HG03571 (cell line): ENCODE measurements at regions not wholly inside any gene's neighbourhood (a gene's known extent, or its start where the extent isn't known, plus 50 kb on each side); places are given as distances from the start of the nearest gene placed in this dataset.

ENCODE experiments used
- ATAC-seq: cut with Tn5 transposase; IDR thresholded peaks from one replicate; pipeline ENCODE4 v1.9.1; 2021; ENCODE audit not compliant: unreplicated experiment

DNA sequence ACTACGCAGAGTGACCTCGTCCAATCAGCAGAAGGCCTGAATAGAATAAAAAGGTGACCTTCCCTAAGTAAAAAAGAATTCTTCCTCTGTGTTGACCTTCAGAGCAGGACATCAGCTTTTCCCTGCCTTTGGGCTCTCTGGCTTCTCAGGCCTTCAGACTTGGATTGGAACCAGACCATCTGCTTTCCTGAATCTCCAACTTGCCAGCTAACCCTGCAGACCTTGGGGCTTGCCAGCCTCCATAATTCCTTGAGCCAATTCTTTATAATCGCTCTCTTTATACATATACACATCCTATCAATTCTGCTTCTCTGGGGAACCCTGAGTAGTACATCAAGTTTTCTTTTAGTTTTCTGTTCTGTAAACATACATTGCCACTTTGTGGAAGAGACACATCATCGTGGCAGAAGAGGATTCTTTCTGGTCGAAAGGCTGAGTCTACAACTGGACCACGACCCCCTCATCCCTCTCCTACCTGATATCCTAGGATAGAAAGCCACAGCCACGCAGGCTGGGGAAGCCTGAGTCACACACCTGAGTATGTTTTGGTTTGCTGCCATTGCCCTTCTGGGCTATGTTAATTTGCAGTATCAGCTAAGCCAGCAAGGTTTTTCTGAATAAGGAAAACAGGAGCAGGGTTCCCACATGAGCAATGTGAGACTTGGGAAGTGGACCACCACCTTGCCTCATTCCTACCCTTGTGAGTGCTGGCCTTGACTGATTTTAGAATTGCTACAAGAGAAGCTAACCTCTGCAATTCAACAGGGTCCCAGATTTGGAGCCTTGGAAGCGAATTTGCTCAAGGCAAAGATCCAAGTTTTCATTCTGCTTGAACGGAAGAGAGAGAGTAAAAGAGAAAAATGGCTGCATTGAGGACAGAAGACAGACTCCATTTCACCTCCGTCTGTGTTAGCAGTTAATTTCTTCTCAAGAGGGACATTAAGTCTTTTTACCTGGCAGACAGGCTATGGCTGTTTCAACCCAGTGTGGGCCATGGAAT, 445.2 kb upstream of the FZD8 start:
- no peak for ATAC-seq

GRCh38 chr10:36075196-36075595, 433.1 kb upstream of the FZD8 start:
- no peak for ATAC-seq

- ATAC-seq, result no peak
These were observed 431.8 kb upstream of the FZD8 start for GRCh38 chr10:36073796-36074345.

GRCh38 chr10:36068542-36068941, 426.4 kb upstream of the FZD8 start:
- no peak for ATAC-seq

DNA sequence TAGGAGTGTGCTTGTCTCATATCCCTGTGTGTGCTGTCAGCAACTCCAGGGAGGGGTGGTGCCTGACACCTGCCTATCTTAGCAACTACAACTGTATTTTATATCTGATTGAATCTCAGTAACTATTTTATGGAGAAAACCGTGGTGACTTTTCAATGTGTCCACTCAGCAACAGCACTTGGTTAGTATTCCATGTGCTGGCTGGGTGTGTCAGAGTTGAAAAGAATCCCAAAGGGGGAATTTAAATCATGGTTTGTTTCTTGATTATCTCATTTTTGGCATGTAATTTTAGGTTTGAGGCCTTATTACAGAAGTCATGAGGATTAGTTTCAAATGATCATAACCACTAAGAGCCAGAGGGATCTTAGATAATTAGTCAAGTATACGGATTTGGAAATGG, 425.7 kb upstream of the FZD8 start:
- no peak for ATAC-seq

DNA sequence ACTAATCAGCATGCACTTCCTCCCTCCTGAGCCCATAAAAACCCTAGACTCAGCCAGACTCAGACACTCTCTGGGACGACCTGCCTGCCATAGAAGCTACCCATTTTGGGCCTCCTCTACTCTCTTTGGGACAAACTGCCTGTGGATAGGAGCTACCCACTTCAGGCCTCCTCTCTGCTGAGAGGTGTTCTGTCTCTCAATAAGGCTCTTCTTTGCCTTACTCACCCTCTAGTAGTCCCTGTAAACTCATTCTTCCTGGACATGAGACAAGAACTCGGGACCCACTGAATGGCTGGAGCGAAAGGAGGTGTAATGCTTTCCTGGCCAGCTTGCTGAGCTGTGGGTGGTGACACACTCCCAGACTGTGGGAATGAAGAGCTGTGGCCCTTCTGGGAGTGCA, 424.8 kb upstream of the FZD8 start:
- ATAC-seq, result no peak

GRCh38 chr10:36066102-36066501, 424.0 kb upstream of the FZD8 start:
- no peak for ATAC-seq

DNA sequence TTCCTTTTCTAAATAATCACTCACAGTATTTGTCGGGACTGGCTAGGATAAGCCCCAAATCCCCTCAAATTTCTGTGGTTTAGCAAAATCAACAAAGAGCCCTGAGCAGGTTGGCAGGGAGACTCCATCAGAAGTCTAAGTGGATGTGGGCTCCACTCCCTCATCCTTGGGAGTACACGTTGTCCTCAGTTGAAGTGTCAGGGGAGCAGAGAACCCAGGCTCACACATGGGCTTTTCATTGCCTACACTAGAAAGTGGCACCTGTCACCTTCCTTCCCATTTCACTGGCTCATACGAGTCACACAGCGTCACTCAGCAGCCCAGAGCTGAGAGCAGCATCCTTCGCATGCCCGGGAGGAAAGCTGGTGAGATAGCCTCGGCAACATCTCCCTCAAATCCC, 421.3 kb upstream of the FZD8 start:
- ATAC-seq, result no peak

DNA sequence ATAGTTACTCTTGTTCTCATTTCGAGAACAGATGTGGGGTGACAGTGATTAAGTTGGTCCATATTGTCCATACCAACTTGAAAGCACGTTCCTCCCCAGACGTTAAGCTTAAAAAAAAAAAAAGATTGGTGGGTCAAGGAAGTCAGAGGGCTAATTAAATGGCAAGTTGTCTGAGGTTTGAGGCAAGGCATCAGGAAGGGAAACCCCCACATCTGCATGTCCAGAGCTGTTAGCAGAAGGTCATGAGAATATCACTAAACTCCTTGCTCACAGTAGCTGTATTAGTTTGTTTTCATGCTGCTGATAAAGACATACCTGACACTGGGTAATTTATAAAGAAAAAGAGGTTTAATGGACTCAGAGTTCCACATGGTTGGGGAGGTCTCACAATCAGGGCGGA, 415.6 kb upstream of the FZD8 start:
- ATAC-seq, result no peak

GRCh38 chr10:36057180-36057579, 415.1 kb upstream of the FZD8 start:
- ATAC-seq, result no peak

- no peak for ATAC-seq
These were observed 411.7 kb upstream of the FZD8 start for GRCh38 chr10:36053775-36054174.

GRCh38 chr10:36053271-36053670, 411.2 kb upstream of the FZD8 start:
- no peak for ATAC-seq

- ATAC-seq, result no peak
These were observed 409.4 kb upstream of the FZD8 start for GRCh38 chr10:36051500-36051991.

DNA sequence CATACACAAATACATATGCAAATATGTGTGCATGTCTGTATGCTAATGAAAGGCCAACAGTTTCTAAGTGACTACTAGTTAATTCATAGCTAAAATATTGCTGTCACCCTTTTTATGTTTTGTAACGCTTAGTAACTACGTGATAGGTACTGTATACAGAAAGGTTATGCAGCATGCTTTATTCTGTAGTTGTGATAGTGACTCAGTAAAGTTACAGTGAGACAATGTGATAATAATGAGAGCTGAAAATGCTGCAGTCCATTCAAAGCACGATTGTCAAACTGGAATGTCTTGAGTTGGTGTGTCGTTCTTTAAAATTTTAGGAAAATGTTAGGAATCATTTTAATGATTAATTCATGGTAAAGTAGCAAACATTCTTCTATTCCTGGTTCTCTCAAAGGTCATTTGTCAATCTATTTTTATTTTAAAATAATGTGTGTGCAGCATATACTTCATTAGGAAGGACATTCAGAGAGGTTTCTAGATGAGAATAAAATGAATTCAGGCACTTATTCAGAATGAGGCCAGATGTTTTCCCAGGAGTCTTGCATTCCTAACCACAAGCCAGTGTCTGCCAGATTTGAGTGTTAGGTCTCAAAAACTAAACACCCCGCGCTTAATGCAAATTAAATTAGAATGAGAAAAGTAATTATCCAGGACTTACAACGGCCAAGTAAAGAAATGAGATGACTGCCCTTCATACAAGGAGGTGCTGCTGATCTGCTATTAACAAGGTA, 408.8 kb upstream of the FZD8 start:
- ATAC-seq, result no peak

DNA sequence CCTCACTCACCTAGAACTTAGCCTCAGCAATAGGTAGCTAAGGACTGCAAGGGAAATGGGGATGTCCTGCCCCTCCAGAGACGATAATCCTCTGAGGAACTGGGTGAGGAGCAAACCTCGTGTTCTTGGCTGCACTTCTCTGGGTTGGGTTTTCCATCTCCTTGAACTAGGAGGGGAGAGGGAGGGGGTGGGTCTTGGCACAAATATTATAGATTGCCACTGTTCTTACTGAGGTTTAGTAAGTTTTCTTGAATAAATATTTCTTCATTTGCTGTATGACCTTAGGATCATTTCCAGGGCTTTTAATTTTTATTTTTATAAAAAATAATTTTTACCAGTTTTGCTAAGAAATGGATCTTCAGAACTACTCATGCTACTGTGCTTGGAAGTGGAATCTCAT, 406.7 kb upstream of the FZD8 start:
- ATAC-seq, result no peak

- no peak for ATAC-seq
These were observed 406.1 kb upstream of the FZD8 start for GRCh38 chr10:36048236-36048635.

DNA sequence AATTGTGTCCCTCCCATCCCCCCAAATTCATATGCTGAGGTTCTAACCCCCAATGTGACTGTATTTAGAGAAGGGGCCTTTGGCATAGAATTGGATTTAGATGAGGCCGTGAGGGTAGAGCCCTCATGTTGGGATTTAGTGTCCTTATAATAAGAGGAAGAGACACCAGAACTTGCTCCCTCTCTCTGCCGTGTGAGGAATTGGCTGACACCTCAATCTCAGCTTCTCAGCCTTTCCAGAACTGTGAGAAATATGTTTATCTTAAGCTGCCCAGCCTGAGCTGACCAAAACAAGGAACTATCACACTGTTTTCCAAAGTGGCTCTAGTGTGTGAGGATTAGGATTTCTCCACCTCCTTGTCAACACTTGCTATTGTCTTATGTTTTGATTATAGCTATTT, 400.0 kb upstream of the FZD8 start:
- no peak for ATAC-seq

- no peak for ATAC-seq
These were observed 396.3 kb upstream of the FZD8 start for GRCh38 chr10:36038316-36038955.

GRCh38 chr10:36036137-36036536, 394.0 kb upstream of the FZD8 start:
- no peak for ATAC-seq

GRCh38 chr10:36033808-36034207, 391.7 kb upstream of the FZD8 start:
- no peak for ATAC-seq

DNA sequence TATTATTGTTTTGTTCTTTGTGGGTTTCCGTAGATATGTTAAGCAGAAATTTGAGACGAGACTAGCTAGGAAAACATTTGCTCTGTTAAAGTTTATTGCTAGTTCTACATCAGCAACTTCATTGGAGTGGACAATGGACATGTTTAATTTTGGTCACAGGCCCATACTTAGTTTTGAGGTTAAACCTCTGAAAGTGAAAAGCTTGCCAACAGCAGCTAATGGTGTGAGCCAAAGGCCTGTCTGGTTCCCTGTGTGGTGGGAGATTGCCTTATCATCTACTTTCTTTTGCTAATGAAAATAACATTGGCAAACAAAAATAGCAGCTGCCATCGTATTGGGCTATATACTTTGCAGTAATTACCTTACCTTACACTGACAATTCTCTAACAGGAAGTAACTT, 388.4 kb upstream of the FZD8 start:
- no peak for ATAC-seq
